ENCODE measurements at regions not wholly inside any gene's neighbourhood (a gene's known extent, or its start where the extent isn't known, plus 50 kb on each side); places are given as distances from the start of the nearest gene placed in this dataset.
"Not testable (repeated sequence)": the region's sequence is repeated elsewhere in the genome, so short reads cannot be mapped to it uniquely, and the experiment has no call there.

GRCh38 chr9:19931098-19931890 is 142.5 kb upstream of the SLC24A2 start:
- DNase-seq = peak; percentile 9

DNA sequence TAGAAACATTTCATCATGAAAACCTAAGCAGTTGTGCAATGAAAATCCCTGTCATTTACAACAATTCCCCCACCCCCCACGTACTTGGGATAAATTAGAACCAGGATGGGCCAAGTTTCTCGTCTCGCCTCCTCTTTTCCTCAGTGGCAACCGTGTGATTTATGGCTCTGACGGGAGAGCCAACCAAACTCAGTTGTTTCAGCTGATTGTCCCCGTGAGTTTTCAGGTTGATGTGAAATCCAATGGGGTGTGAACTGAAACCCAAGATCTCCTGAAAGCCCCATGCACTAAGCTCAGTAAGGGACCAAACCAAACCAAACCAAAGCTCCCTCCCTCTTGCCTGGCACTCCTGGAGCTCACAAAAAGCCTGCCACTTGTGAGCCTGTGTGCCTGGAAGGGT is 138.7 kb upstream of the SLC24A2 start:
- DNase-seq = no peak

DNA sequence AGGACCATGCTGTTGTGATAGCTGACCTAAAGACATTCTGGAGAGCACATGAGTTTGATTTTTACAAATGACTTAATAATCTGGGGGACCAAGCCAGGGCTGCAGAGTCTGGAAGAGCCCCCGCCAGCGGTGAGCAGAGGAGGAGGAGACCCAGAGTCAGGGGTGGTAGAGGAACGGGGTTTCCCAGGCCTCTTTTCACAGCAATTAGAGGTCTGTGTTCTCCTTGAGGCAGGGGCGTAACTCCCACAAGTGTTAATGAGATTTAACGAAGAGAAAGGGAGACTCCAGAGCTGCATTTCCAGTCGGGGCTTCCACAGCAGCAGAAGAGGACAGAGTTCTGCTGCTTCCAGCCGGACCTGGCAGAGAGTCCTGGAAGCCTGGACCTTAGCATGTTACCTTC is 137.9 kb upstream of the SLC24A2 start:
- DNase-seq = no peak

DNA sequence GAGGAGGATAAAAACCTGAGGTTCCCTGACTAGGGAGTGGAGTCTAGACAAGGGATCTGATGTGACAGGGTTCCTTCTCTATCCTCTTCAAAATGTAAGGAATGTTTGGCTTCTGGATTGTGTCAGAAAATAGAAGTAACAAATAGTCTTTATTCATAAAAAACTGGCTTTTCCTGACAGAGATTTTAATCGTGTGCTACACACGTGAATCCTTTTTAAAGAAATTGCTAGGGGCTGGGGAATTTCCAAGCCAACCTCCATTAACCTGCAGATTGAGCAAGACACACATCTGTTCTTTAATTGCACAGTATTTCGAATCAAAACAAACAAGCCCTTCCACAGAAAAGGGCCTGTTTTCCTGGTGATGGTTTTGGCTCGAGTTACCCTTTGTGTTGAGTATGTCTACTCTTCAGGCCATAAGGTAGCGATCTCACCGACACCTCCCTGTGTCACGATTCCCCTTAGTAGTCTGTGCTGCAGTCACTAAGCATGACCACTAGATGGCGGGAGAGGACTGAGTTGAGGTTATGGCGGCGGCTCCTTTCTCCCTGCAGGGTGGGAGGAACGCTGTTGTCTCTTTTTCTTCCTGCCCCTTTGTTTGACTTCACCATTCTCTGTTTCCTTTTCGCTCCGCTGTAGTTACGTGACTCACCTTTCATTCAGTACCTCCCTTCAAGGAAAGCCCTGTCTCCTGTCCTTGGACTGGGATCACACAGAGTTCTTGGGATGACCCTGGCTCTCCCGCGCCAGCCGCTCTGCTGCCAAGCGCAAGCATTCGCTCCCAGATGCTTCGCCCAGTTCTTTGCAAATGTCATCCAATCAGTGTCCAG is 137.1 kb upstream of the SLC24A2 start:
- peak; percentile 80 for DNase-seq

GRCh38 chr9:19924080-19924479 is 135.2 kb upstream of the SLC24A2 start:
- peak; percentile 58 for DNase-seq

DNA sequence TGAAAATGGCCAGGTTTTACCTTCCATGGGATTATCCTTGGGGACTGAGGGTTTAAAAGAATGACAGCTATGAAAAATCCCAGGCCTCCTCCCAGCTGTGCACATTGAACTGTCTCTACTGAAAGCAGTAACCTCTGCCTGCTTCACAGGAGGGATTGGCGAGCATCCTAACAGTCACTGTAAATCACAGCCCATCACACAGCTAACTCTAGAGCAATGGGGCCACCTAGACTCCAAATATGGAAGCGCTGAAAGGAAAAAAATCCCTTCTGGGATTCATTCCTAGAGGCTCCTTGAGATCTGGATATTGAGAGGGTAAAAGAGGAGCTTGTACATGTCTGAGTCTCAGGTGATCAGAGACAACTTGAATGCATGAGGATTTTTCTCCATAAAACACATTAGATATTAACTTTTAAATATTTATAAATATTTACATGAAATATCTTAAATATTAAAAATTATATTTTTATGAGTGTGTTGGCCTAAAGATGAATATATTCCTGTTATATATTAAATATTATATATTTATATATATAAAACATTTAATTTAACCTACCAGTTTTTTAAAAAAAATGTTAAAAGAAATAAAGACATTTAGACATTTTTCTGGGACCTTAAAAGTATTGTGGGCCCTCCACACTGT is 133.8 kb upstream of the SLC24A2 start:
- DNase-seq = peak; percentile 25

GRCh38 chr9:19920401-19920800 is 131.6 kb upstream of the SLC24A2 start:
- DNase-seq = no peak

- DNase-seq = no peak
These were observed 129.8 kb upstream of the SLC24A2 start for GRCh38 chr9:19918630-19919029.

- DNase-seq = no peak
These were observed 125.2 kb upstream of the SLC24A2 start for GRCh38 chr9:19914044-19914443.

GRCh38 chr9:19913151-19913550 is 124.3 kb upstream of the SLC24A2 start:
- DNase-seq = no peak

DNA sequence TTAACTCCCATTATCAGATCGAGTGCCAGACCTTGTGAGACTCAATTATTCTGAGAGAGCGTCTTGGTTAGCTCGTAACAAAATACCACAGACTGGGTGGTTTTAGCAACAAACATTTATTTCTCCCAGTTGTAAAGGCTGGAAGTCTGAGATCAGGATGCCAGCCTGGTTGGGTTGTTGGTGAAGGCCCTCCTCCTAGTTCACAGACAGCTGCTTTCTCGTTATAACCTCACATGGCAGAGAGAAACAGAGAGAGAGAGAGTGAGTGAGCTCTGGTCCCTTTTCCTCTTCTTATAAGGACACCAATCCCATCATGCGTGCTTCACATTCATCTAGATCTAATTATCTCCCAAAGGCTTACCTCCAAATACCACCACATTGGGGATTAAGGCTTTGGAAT is 114.2 kb upstream of the SLC24A2 start:
- no peak for DNase-seq

- no peak for DNase-seq
These were observed 112.7 kb upstream of the SLC24A2 start for GRCh38 chr9:19901586-19901985.

GRCh38 chr9:19896161-19896560 is 107.3 kb upstream of the SLC24A2 start:
- no peak for DNase-seq

DNA sequence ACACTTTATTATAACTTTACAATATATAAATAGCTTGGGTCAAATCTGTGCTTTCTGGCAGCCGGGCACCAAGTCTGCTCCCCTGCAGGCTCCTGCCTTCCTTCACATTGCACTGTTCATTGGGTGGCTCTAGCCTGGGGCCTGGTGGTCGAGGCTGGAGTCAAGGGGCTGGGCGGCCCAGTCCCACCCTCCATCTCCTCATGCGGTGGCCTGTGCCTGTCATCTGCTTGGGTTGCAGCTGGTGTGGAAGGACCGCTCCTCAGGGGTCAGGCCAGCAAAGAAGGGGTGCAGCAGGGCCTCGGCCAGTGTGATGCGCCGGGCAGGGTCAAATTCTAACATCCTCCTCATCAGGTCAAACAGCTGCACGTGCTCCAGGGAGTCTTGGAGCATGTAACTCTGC is 106.7 kb upstream of the SLC24A2 start:
- DNase-seq = not testable (repeated sequence)

DNA sequence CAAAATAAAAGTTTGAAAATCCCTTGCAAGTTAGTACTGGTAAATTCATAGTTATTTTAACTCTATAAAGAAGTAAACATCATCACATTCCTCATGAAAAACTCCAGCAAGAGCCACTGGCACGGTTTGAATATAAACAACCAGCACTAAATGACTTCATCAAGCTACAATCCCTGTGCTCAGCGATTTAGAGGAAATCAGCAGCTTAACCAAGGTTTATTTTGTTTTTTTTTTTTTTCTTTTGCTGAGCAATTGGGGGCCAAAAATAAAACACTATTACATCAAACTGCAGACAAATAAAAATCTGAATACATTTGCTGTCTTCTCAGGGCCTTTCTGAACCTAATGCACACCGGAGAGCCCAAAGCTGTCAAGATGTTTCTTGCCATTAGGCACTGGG is 106.2 kb upstream of the SLC24A2 start:
- no peak for DNase-seq

- no peak for DNase-seq
These were observed 96.8 kb upstream of the SLC24A2 start for GRCh38 chr9:19885608-19886007.

DNA sequence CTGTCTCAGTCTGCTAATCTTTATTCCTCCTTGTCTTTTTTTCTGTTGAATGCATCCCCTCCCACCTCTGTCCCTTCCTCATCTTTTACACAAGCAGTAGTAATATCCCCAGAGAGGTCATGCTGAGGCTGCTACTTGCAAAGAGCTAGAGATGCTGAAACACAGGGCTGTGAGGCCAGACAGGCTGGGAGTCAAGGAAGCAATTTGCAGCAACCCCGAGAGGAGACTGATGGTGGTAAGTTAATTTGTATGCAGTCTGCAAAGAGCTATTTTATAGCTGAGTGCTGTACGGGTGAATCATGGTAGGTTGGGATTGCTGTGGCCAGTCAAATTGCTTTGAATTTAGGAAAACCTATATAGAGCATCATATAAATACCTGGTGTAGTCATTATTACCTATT is 90.2 kb upstream of the SLC24A2 start:
- DNase-seq = no peak

- no peak for DNase-seq
These were observed 87.9 kb upstream of the SLC24A2 start for GRCh38 chr9:19876569-19877316.

DNA sequence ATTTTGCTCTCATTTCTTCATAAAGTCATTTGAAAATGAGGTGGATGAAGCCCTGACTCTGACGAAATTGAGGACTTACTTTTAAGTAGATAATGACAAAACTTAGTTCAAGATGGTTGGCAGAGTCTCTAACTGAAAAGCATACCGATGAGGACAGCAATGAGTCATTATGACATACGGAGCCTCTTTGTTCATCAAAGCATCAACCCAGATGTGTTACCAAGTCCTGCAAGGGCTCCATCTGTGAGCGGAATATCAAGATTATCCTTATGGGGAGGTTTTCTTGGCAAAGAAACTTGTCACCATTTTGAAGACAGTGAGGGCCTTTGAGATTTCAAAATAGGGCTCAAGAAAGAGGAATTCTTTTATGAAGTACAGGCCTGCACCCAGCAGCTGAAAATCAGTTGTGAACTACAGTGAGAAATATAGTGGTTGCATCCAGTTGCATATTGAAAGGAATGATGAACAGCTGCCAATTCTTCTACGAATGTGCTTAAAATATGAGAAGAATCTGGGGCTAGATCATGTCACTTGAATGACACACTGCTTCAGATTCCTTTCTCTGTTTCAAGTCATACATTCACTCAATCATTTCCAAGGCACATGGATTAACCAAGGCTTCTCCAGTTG is 86.6 kb upstream of the SLC24A2 start:
- DNase-seq = no peak

GRCh38 chr9:19873188-19873587 is 84.4 kb upstream of the SLC24A2 start:
- not testable (repeated sequence) for DNase-seq

GRCh38 chr9:19870988-19871387 is 82.2 kb upstream of the SLC24A2 start:
- no peak for DNase-seq

DNA sequence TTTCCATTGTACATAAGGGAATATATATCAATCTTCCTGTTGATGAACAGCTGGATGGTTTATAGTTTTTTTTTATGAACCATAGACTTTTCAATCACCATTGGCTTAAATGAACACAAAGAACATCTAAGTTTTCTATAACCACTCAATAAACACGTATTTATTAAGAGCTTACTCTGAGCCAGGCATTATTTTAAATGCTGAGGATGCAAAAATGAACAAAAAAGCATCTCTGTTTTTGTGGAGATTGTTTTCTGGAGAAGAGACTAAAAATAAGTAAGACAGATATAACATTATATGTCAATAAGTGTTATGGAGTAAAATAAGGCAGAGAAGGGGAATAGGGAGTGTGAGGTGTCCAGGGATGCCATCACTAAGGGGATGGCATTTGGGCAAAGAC is 52.1 kb upstream of the SLC24A2 start:
- DNase-seq = no peak
